ENCODE measurements at regions not wholly inside any gene's neighbourhood (a gene's known extent, or its start where the extent isn't known, plus 50 kb on each side); places are given as distances from the start of the nearest gene placed in this dataset.

- Histone ChIP-seq H3K27ac (ENCODE audit: low read depth, low read length) (no peak overlapping the region), H3K9ac (ENCODE audit: low read depth, low read length) (no peak overlapping the region), H3K9me3 (ENCODE audit: control insufficient read depth, insufficient read depth, low read length) (no peaks in the 10 kb centered on the region), H3K4me1 (ENCODE audit: control insufficient read depth, insufficient read depth, low read length) (no peaks in the 10 kb centered on the region; the same call in 1 of the 2 replicates), H3K36me3 (ENCODE audit: control insufficient read depth, insufficient read depth, low read length) (no peaks in the 10 kb centered on the region), H3K27me3 (ENCODE audit: control insufficient read depth, insufficient read depth, low read length) (no peaks in the 10 kb centered on the region), H3K4me3 (ENCODE audit: low read depth, low read length) (no peak overlapping the region)
Measured at GRCh38 chr1:96355961-96356360, 365.6 kb upstream of the PTBP2 start.

- Histone ChIP-seq H3K36me3 (ENCODE audit: control insufficient read depth, insufficient read depth, low read length) (no peaks in the 10 kb centered on the region), H3K4me3 (ENCODE audit: low read depth, low read length) (no peak overlapping the region), H3K9ac (ENCODE audit: low read depth, low read length) (no peak overlapping the region), H3K27me3 (ENCODE audit: control insufficient read depth, insufficient read depth, low read length) (no peaks in the 10 kb centered on the region), H3K9me3 (ENCODE audit: control insufficient read depth, insufficient read depth, low read length) (no peaks in the 10 kb centered on the region), H3K4me1 (ENCODE audit: control insufficient read depth, insufficient read depth, low read length) (no peaks in the 10 kb centered on the region; the same call in 1 of the 2 replicates), H3K27ac (ENCODE audit: low read depth, low read length) (no peak overlapping the region)
Measured at GRCh38 chr1:96357141-96357765, 364.3 kb upstream of the PTBP2 start.

GRCh38 chr1:96358057-96358456 is 363.5 kb upstream of the PTBP2 start:
- Histone ChIP-seq H3K27me3 (ENCODE audit: control insufficient read depth, insufficient read depth, low read length) (no peaks in the 10 kb centered on the region), H3K4me1 (ENCODE audit: control insufficient read depth, insufficient read depth, low read length) (no peaks in the 10 kb centered on the region; the same call in 1 of the 2 replicates), H3K4me3 (ENCODE audit: low read depth, low read length) (no peak overlapping the region), H3K27ac (ENCODE audit: low read depth, low read length) (no peak overlapping the region), H3K9ac (ENCODE audit: low read depth, low read length) (no peak overlapping the region), H3K9me3 (ENCODE audit: control insufficient read depth, insufficient read depth, low read length) (no peaks in the 10 kb centered on the region), H3K36me3 (ENCODE audit: control insufficient read depth, insufficient read depth, low read length) (no peaks in the 10 kb centered on the region)

- Histone ChIP-seq H3K36me3 (ENCODE audit: control insufficient read depth, insufficient read depth, low read length) (no peaks in the 10 kb centered on the region), H3K9ac (ENCODE audit: low read depth, low read length) (no peak overlapping the region), H3K9me3 (ENCODE audit: control insufficient read depth, insufficient read depth, low read length) (no peaks in the 10 kb centered on the region), H3K4me1 (ENCODE audit: control insufficient read depth, insufficient read depth, low read length) (no peaks in the 10 kb centered on the region; the same call in 1 of the 2 replicates), H3K27me3 (ENCODE audit: control insufficient read depth, insufficient read depth, low read length) (no peaks in the 10 kb centered on the region), H3K4me3 (ENCODE audit: low read depth, low read length) (no peak overlapping the region), H3K27ac (ENCODE audit: low read depth, low read length) (no peak overlapping the region)
Measured at GRCh38 chr1:96360036-96360795, 361.4 kb upstream of the PTBP2 start.

GRCh38 chr1:96361271-96361856 is 360.2 kb upstream of the PTBP2 start:
- no peaks in the 10 kb centered on the region for H3K9me3 ChIP-seq (ENCODE audit: control insufficient read depth, insufficient read depth, low read length)
- no peaks in the 10 kb centered on the region for H3K4me1 ChIP-seq (ENCODE audit: control insufficient read depth, insufficient read depth, low read length)
- H3K36me3 ChIP-seq (ENCODE audit: control insufficient read depth, insufficient read depth, low read length): no peaks in the 10 kb centered on the region
- no peaks in the 10 kb centered on the region for H3K27me3 ChIP-seq (ENCODE audit: control insufficient read depth, insufficient read depth, low read length)
- no peak overlapping the region for H3K9ac ChIP-seq (ENCODE audit: low read depth, low read length)
- H3K4me3 ChIP-seq (ENCODE audit: low read depth, low read length): no peak overlapping the region
- no peak overlapping the region for H3K27ac ChIP-seq (ENCODE audit: low read depth, low read length)

GRCh38 chr1:96361961-96362360 is 359.6 kb upstream of the PTBP2 start:
- Histone ChIP-seq H3K4me1 (ENCODE audit: control insufficient read depth, insufficient read depth, low read length) (no peaks in the 10 kb centered on the region), H3K9ac (ENCODE audit: low read depth, low read length) (no peak overlapping the region), H3K36me3 (ENCODE audit: control insufficient read depth, insufficient read depth, low read length) (no peaks in the 10 kb centered on the region), H3K27ac (ENCODE audit: low read depth, low read length) (no peak overlapping the region), H3K27me3 (ENCODE audit: control insufficient read depth, insufficient read depth, low read length) (no peaks in the 10 kb centered on the region), H3K9me3 (ENCODE audit: control insufficient read depth, insufficient read depth, low read length) (no peaks in the 10 kb centered on the region), H3K4me3 (ENCODE audit: low read depth, low read length) (no peak overlapping the region)

- H3K4me1 ChIP-seq (ENCODE audit: control insufficient read depth, insufficient read depth, low read length): no peaks in the 10 kb centered on the region
- H3K27me3 ChIP-seq (ENCODE audit: control insufficient read depth, insufficient read depth, low read length): no peaks in the 10 kb centered on the region
- no peaks in the 10 kb centered on the region for H3K36me3 ChIP-seq (ENCODE audit: control insufficient read depth, insufficient read depth, low read length)
- no peak overlapping the region for H3K4me3 ChIP-seq (ENCODE audit: low read depth, low read length)
- no peak overlapping the region for H3K9ac ChIP-seq (ENCODE audit: low read depth, low read length)
- no peaks in the 10 kb centered on the region for H3K9me3 ChIP-seq (ENCODE audit: control insufficient read depth, insufficient read depth, low read length)
- no peak overlapping the region for H3K27ac ChIP-seq (ENCODE audit: low read depth, low read length)
Measured at GRCh38 chr1:96362623-96363022, 359.0 kb upstream of the PTBP2 start.

- Histone ChIP-seq H3K36me3 (ENCODE audit: control insufficient read depth, insufficient read depth, low read length) (no peaks in the 10 kb centered on the region), H3K9ac (ENCODE audit: low read depth, low read length) (no peak overlapping the region), H3K27ac (ENCODE audit: low read depth, low read length) (no peak overlapping the region), H3K27me3 (ENCODE audit: control insufficient read depth, insufficient read depth, low read length) (no peaks in the 10 kb centered on the region), H3K4me3 (ENCODE audit: low read depth, low read length) (no peak overlapping the region), H3K9me3 (ENCODE audit: control insufficient read depth, insufficient read depth, low read length) (no peaks in the 10 kb centered on the region), H3K4me1 (ENCODE audit: control insufficient read depth, insufficient read depth, low read length) (no peaks in the 10 kb centered on the region)
Measured at GRCh38 chr1:96363826-96364225, 357.8 kb upstream of the PTBP2 start.

- Histone ChIP-seq H3K4me3 (ENCODE audit: low read depth, low read length) (no peak overlapping the region), H3K27ac (ENCODE audit: low read depth, low read length) (no peak overlapping the region), H3K4me1 (ENCODE audit: control insufficient read depth, insufficient read depth, low read length) (no peaks in the 10 kb centered on the region), H3K9ac (ENCODE audit: low read depth, low read length) (no peak overlapping the region), H3K27me3 (ENCODE audit: control insufficient read depth, insufficient read depth, low read length) (no peaks in the 10 kb centered on the region), H3K9me3 (ENCODE audit: control insufficient read depth, insufficient read depth, low read length) (no peaks in the 10 kb centered on the region), H3K36me3 (ENCODE audit: control insufficient read depth, insufficient read depth, low read length) (no peaks in the 10 kb centered on the region)
Measured at GRCh38 chr1:96364576-96364975, 357.0 kb upstream of the PTBP2 start.

- Histone ChIP-seq H3K9ac (ENCODE audit: low read depth, low read length) (no peak overlapping the region), H3K27me3 (ENCODE audit: control insufficient read depth, insufficient read depth, low read length) (no peaks in the 10 kb centered on the region), H3K4me1 (ENCODE audit: control insufficient read depth, insufficient read depth, low read length) (no peaks in the 10 kb centered on the region), H3K4me3 (ENCODE audit: low read depth, low read length) (no peak overlapping the region), H3K27ac (ENCODE audit: low read depth, low read length) (no peak overlapping the region), H3K9me3 (ENCODE audit: control insufficient read depth, insufficient read depth, low read length) (no peaks in the 10 kb centered on the region), H3K36me3 (ENCODE audit: control insufficient read depth, insufficient read depth, low read length) (no peaks in the 10 kb centered on the region)
Measured at GRCh38 chr1:96365076-96365475, 356.5 kb upstream of the PTBP2 start.

All from HUES48 (cell line).